Jurkat, Clone E6-1 (cell line): ENCODE measurements at regions not wholly inside any gene's neighbourhood (a gene's known extent, or its start where the extent isn't known, plus 50 kb on each side); places are given as distances from the start of the nearest gene placed in this dataset.

Experiments used
- DNase-seq: peaks from one replicate; pipeline ENCODE4 v3.0.0-alpha.2; 2011; ENCODE audit warnings: low read depth, low spot score
- H3K4me3 ChIP-seq: 2 replicates; pipeline ENCODE4 v1.5.1; 2011; ENCODE audit warnings: mild to moderate bottlenecking, low read length, control low read depth, moderate library complexity

DNA sequence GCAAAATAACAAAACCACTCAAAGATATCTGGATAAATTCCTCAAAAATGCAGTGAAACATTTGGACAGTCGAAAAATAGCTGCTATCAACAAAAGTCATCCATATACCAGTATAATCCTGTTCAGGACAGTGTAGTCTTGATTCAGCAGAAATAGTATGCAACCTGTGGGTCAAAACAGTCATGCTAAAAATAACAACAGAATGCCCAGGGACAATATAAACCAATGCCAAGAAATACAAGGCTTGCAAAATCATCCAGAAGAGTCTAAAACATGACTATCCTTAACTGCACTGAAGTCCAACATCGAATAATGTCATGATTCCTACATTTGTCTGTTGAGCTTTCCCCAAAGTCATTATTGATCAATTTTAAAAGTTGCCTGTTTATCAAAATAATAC, 425.9 kb downstream of the FSCB start:
- no peak overlapping the region for H3K4me3 ChIP-seq
- DNase-seq = no peak

- no peak overlapping the region for H3K4me3 ChIP-seq
- no peak for DNase-seq
Measured at GRCh38 chr14:44070046-44070445, 437.0 kb downstream of the FSCB start.

GRCh38 chr14:44053422-44053821, 453.7 kb downstream of the FSCB start:
- H3K4me3 ChIP-seq = no peak overlapping the region
- DNase-seq = no peak

GRCh38 chr14:44041700-44042099, 465.4 kb downstream of the FSCB start:
- no peak for DNase-seq
- no peak overlapping the region for H3K4me3 ChIP-seq

- no peak for DNase-seq
- no peak overlapping the region for H3K4me3 ChIP-seq
Measured at GRCh38 chr14:44040561-44040960, 466.5 kb downstream of the FSCB start.

DNA sequence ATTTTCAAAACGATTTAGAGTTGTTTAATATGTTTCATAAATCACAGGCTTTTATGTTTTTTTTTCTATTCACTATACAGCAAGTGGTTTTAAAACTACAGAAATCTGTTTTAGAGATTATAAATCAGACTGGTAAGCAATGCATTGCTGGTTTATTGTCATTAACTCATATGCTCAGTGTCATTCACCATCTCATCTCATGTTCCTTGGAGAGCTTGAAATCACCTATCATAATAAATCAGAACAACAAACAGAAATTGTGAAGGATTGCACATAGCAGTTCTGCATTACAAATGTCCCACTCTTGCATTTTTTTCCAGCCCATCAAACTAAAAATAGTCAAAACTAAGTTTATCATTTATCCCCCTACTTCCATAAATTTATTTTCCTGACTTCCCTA, 470.8 kb downstream of the FSCB start:
- H3K4me3 ChIP-seq = no peak overlapping the region

GRCh38 chr14:44035707-44036106, 471.4 kb downstream of the FSCB start:
- no peak overlapping the region for H3K4me3 ChIP-seq
- DNase-seq = no peak

More for the DNA sequence above, 470.8 kb downstream of the FSCB start:
- DNase-seq = no peak

DNA sequence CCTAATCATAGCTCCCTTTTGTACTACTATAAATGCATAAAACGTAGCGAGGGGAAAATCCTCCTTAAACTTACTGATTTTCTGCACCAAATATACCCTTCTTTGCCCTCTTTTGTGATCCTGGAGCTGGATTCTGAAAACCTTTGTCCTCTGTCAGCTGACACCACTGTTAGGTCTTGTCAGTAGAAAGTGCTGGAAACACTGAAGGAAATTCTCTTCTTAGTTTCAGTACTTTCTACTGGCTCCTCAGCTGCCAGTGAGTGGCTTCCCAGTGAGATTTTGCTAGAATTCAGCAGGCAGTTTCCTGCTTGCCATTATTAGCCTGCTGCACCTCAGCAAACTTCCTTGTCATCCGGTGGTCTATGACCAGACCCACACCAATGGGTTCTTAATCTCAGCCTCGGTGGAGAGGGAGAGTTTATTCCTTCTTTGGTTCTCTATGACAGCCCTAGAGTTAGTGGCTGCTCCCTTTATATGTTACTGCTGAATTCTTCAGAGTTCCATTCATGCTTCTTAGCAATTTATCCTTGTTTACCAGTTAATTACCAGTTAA, 476.2 kb downstream of the FSCB start:
- H3K4me3 ChIP-seq = no peak overlapping the region

GRCh38 chr14:44029933-44030332, 477.1 kb downstream of the FSCB start:
- DNase-seq = no peak
- no peak overlapping the region for H3K4me3 ChIP-seq

More for the DNA sequence above, 476.2 kb downstream of the FSCB start:
- DNase-seq = no peak

GRCh38 chr14:44027397-44027796, 479.7 kb downstream of the FSCB start:
- H3K4me3 ChIP-seq = no peak overlapping the region
- DNase-seq = no peak

DNA sequence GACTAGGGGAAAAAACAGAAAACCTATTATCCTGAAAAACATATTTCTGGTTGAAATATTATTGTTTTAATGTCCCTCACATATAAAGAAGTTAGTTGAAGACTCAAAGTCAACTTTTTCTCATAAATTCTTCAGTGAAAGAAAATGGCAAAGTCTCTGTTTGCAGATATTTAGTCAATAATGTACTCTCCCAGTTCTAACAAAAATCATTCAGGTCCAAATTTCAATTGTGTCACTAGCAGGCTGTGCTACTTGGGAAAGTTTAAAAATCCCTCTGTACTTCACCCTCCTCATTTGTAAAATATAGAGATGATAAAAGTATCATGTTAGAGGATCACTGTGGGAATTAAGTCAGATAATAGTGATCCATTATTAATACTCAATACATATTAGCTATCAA, 496.5 kb downstream of the FSCB start:
- H3K4me3 ChIP-seq = no peak overlapping the region
- DNase-seq = no peak

DNA sequence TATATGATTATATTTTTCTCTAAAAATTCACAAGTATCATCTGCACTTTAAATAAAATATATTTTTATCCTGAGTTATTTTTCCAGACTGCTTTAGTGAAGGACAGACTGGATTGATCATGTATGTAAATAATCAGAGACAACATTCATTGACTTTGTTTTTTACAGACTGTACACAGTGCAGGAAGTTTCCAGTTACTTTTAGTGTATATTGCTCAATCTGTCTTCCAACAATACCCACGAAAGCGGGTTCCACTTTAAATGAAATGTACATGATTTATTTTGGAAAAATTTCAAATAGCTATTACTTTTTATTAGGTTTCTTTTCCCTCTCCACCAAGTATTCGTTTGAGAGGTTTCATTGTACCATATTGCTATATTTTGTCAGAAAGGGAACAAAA, 497.0 kb downstream of the FSCB start:
- DNase-seq = no peak
- H3K4me3 ChIP-seq = no peak overlapping the region

DNA sequence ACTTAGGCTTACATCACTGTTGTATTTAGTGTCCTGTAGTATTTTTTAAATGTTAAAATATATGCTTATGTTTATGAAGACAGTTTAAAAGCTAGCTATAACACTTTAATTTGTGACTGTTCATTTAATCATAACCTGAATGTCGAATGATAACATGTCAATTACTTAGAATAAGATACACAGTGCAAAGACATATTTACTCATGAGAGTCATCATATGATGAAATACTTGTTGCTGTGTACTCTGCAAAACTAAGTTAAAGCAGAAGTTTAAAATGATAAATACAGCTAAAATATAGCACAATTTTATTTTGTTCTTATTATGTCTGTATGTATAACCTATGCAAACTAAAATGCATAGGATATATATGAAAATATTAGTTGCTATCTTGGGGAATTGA, 497.4 kb downstream of the FSCB start:
- DNase-seq = no peak
- no peak overlapping the region for H3K4me3 ChIP-seq

DNA sequence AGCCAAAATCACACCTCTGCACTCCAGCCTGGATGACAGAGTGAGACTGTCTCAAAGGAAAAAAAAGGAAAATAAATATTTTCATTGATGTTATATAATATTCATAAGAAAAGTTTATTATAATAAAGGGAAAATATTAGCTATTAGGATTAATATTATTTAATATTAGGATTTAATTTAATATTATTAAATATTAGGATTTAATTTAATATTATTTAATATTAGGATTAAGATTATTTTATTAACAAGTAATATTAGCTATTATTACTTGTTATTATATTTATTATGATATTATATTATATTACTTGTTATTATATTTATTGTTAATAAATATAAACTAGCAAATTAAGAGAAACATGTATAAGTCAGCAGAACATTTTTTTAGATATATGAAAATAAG, 518.1 kb downstream of the FSCB start:
- H3K4me3 ChIP-seq = no peak overlapping the region
- no peak for DNase-seq

GRCh38 chr14:43983721-43984120, 523.4 kb downstream of the FSCB start:
- no peak for DNase-seq
- H3K4me3 ChIP-seq = no peak overlapping the region

DNA sequence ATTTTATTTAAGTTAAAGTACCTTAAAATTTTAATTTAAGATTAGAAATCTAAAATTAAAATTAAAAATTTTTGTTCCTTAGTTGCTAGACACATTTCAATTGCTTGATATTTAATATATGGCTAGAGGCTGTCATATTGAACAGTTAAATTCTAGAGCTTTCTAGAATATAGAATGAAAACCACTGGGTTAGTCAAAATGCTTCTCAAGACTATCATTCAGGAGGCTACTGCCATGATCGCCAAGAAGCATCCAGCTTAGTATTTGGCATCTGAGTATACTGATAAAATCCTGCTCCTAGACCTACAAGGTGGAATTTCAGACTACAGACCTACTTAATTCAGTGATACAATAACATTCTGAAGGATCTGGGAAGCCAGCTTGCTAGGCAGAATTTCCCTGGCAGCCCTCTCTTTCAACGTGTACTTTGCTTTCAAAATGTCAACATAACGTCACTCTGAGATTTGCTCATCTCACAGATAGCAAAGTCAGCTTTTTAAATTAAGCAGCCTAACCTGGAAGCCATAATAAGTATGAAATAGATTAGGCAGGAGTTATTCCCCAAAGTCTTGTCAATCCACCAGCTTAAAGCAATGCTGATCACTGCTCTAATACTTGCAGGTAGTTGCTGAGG, 525.8 kb downstream of the FSCB start:
- H3K4me3 ChIP-seq = no peak overlapping the region
- DNase-seq = no peak

DNA sequence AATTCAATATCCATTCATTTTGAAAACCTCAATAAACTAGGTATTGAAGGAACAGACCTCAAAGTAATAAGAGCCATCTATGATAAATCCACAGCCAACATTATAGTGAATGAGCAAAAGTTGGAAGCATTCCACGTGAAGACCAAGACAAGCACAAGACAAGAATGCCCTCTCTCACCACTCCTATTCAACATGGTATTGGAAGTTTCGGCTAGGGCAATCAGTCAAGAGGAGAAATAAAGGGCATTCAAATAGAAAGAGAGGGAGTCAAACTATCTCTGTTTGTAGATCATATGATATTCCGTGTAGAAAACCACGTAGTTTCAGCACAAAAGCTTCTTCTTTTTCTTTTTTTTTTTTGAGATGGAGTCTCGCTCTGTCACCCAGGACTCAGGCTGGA, 550.3 kb downstream of the FSCB start:
- DNase-seq = no peak
- no peak overlapping the region for H3K4me3 ChIP-seq

DNA sequence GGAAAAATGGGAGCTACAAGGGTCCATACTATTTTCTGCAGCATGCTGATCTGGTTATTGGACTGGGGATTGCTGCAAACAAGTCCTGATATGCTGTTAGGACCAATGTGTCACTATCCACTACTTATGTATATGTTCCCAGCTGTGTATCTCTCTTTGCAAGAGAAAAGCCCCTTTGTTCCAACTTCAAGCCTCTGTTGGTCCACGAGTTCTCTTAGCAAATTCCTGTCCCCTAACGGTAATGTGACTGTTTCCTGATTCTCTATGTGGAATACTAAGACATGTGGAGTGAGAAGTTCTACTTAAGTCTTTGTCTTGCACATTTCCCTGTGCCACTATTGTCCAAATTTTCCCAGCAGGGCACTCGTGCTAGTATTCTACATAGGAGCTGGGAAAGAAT, 557.7 kb downstream of the FSCB start:
- DNase-seq = no peak
- H3K4me3 ChIP-seq = no peak overlapping the region

DNA sequence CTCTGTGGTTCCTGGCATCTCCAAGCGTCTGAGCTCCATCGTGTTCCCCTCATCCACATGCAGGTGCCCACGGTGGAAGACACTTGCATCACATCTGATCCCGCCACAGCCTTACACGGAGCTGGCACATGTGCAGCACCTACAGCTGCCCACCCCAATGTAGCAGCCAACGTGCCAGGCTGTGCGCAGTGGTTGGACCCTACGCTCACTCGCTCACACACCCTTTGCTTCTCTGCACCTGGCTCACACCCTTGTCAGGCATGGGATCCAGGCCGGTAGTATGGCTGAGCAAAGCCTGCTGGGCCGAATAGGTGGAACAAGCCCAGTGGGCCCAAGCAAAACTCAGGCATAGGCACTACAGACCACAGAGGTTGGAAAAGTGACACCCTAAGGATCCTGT, 567.2 kb downstream of the FSCB start:
- no peak for DNase-seq
- no peak overlapping the region for H3K4me3 ChIP-seq

GRCh38 chr14:43938588-43939281, 568.3 kb downstream of the FSCB start:
- DNase-seq = no peak
- no peak overlapping the region for H3K4me3 ChIP-seq

- DNase-seq = no peak
- no peak overlapping the region for H3K4me3 ChIP-seq
Measured at GRCh38 chr14:43937001-43937400, 570.1 kb downstream of the FSCB start.
